ENCODE measurements at regions not wholly inside any gene's neighbourhood (a gene's known extent, or its start where the extent isn't known, plus 50 kb on each side); places are given as distances from the start of the nearest gene placed in this dataset.

- no peak overlapping the region for H2BK12ac ChIP-seq (ENCODE audit: low read length)
- no peak overlapping the region for H4K91ac ChIP-seq (ENCODE audit: low read depth, low read length, poor library complexity)
- H2AFZ ChIP-seq (ENCODE audit: low read length): no peak overlapping the region
- H3K79me1 ChIP-seq (ENCODE audit: low read depth, low read length): no peaks in the 10 kb centered on the region
- H3K14ac ChIP-seq (ENCODE audit: low read length): no peak overlapping the region
- no peak overlapping the region for H4K8ac ChIP-seq (ENCODE audit: low read depth, low read length)
- H3K27me3 ChIP-seq (ENCODE audit: control insufficient read depth in 3 of 3, insufficient read depth in 3 of 3, low read depth in 1 of 3, low read length in 3 of 3): no peaks in the 10 kb centered on the region
- no peak overlapping the region for H2AK5ac ChIP-seq (ENCODE audit: low read depth, low read length)
- no peak overlapping the region for H3K27ac ChIP-seq (replicated peaks; ENCODE audit: low read length)
- no peak overlapping the region for H3K4me3 ChIP-seq (ENCODE audit: low read length in 2 of 2)
- no peaks in the 10 kb centered on the region for H3K4me1 ChIP-seq (ENCODE audit: control insufficient read depth in 2 of 2, insufficient read depth in 1 of 2, low read depth in 1 of 2, low read length in 2 of 2)
- no peak overlapping the region for H3K4ac ChIP-seq (ENCODE audit: low read length)
- H3K18ac ChIP-seq (ENCODE audit: low read length): no peak overlapping the region
- WGBS, 2 donors (ENCODE audit: extremely low coverage in 2 of 2, insufficient read length in 2 of 2, insufficient replicate concordance in 1 of 2): no CpG with 5 or more reads among the region's 3 CpGs
- no peak overlapping the region for H2BK15ac ChIP-seq (ENCODE audit: low read length)
- H2BK120ac ChIP-seq (ENCODE audit: low read depth, low read length): no peak overlapping the region
- H3K23ac ChIP-seq (ENCODE audit: low read depth, low read length, poor library complexity): no peak overlapping the region
- H3K36me3 ChIP-seq (replicated peaks in 1 of 2; ENCODE audit: control insufficient read depth in 2 of 2, insufficient read depth in 2 of 2, low read length in 2 of 2): no peaks in the 10 kb centered on the region
- H2BK5ac ChIP-seq (ENCODE audit: low read length): no peak overlapping the region
- no peak overlapping the region for H3K9ac ChIP-seq (ENCODE audit: low read depth, low read length, poor library complexity)
- DNase-seq (ENCODE audit: low spot score): no peak
- H3K9me3 ChIP-seq (replicated peaks in 1 of 2; ENCODE audit: control insufficient read depth in 2 of 2, insufficient read depth in 1 of 2, low read depth in 1 of 2, low read length in 2 of 2): no peaks in the 10 kb centered on the region
- H3K4me2 ChIP-seq (ENCODE audit: insufficient read depth, low read length, poor library complexity, severe bottlenecking): no peak overlapping the region
These were observed 117.0 kb upstream of the CYP1B1 start for GRCh38 chr2:38192976-38193375.

DNA sequence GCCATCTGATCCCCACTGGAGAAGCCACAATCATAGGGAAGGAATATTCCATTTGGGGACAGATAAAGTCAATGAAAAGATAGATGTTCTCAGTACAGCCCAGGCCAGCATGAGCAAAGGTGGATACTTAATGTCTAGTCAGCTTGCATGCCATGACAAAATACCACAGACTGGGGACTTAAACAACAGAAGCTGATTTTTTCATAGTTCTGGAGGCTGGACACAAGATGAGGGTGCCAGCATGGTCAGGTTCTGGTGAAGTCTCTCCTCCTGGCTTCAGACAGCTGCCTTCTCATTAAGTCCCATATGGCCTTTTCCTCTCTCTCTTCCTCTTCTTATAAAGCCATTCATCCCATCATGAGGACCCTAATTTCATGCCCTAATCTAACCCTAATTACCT lies 116.1 kb upstream of the CYP1B1 start:
- H2BK12ac ChIP-seq (ENCODE audit: low read length): no peak overlapping the region
- no peak overlapping the region for H3K4me3 ChIP-seq (ENCODE audit: low read length in 2 of 2)
- H3K4me2 ChIP-seq (ENCODE audit: insufficient read depth, low read length, poor library complexity, severe bottlenecking): no peak overlapping the region
- H3K9ac ChIP-seq (ENCODE audit: low read depth, low read length, poor library complexity): no peak overlapping the region
- no peak overlapping the region for H2BK120ac ChIP-seq (ENCODE audit: low read depth, low read length)
- DNase-seq (ENCODE audit: low spot score): no peak
- no peak overlapping the region for H3K14ac ChIP-seq (ENCODE audit: low read length)
- no peak overlapping the region for H2AK5ac ChIP-seq (ENCODE audit: low read depth, low read length)
- no peaks in the 10 kb centered on the region for H3K27me3 ChIP-seq (ENCODE audit: control insufficient read depth in 3 of 3, insufficient read depth in 3 of 3, low read depth in 1 of 3, low read length in 3 of 3)
- H2BK15ac ChIP-seq (ENCODE audit: low read length): no peak overlapping the region
- H3K4ac ChIP-seq (ENCODE audit: low read length): no peak overlapping the region
- H3K79me1 ChIP-seq (ENCODE audit: low read depth, low read length): no peaks in the 10 kb centered on the region
- H3K27ac ChIP-seq (replicated peaks; ENCODE audit: low read length): no peak overlapping the region
- no peak overlapping the region for H2AFZ ChIP-seq (ENCODE audit: low read length)
- H3K36me3 ChIP-seq (replicated peaks in 1 of 2; ENCODE audit: control insufficient read depth in 2 of 2, insufficient read depth in 2 of 2, low read length in 2 of 2): no peaks in the 10 kb centered on the region
- no peak overlapping the region for H2BK5ac ChIP-seq (ENCODE audit: low read length)
- no peak overlapping the region for H4K8ac ChIP-seq (ENCODE audit: low read depth, low read length)
- no peak overlapping the region for H3K18ac ChIP-seq (ENCODE audit: low read length)
- peaks cover 0 to 5% of the 10 kb centered on the region in 2 donors for H3K4me1 ChIP-seq (ENCODE audit: control insufficient read depth in 2 of 2, insufficient read depth in 1 of 2, low read depth in 1 of 2, low read length in 2 of 2)
- H3K23ac ChIP-seq (ENCODE audit: low read depth, low read length, poor library complexity): no peak overlapping the region
- no peaks in the 10 kb centered on the region for H3K9me3 ChIP-seq (replicated peaks in 1 of 2; ENCODE audit: control insufficient read depth in 2 of 2, insufficient read depth in 1 of 2, low read depth in 1 of 2, low read length in 2 of 2)
- no peak overlapping the region for H4K91ac ChIP-seq (ENCODE audit: low read depth, low read length, poor library complexity)

DNA sequence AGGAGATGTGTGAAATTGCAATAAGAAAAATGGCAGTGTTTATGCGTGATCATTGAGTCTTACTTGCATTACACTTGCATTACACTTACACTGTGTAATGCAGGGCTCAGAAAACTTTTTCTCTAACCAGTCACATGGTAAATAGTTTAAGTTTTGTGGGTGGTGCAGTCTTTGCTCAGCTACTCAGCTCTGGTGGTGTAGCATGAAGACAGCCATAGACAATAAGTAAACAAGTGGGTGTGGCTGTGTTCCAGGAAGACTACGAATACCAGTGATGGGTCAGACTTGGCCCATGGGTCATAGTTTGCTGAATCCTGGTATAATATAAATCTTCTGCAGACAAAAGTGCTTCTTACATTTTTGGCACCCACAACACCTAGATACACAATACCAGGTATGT lies 115.6 kb upstream of the CYP1B1 start:
- H3K4ac ChIP-seq (ENCODE audit: low read length): no peak overlapping the region
- H3K79me1 ChIP-seq (ENCODE audit: low read depth, low read length): no peaks in the 10 kb centered on the region
- no peak overlapping the region for H3K27ac ChIP-seq (replicated peaks; ENCODE audit: low read length)
- H2BK120ac ChIP-seq (ENCODE audit: low read depth, low read length): no peak overlapping the region
- H3K4me2 ChIP-seq (ENCODE audit: insufficient read depth, low read length, poor library complexity, severe bottlenecking): no peak overlapping the region
- H2BK12ac ChIP-seq (ENCODE audit: low read length): no peak overlapping the region
- H2AFZ ChIP-seq (ENCODE audit: low read length): no peak overlapping the region
- H3K36me3 ChIP-seq (replicated peaks in 1 of 2; ENCODE audit: control insufficient read depth in 2 of 2, insufficient read depth in 2 of 2, low read length in 2 of 2): no peaks in the 10 kb centered on the region
- no peak overlapping the region for H2AK5ac ChIP-seq (ENCODE audit: low read depth, low read length)
- H3K27me3 ChIP-seq (ENCODE audit: control insufficient read depth in 3 of 3, insufficient read depth in 3 of 3, low read depth in 1 of 3, low read length in 3 of 3): no peaks in the 10 kb centered on the region
- H2BK15ac ChIP-seq (ENCODE audit: low read length): no peak overlapping the region
- H3K18ac ChIP-seq (ENCODE audit: low read length): no peak overlapping the region
- DNase-seq (ENCODE audit: low spot score): no peak
- no peak overlapping the region for H3K14ac ChIP-seq (ENCODE audit: low read length)
- no peak overlapping the region for H2BK5ac ChIP-seq (ENCODE audit: low read length)
- no peak overlapping the region for H3K23ac ChIP-seq (ENCODE audit: low read depth, low read length, poor library complexity)
- no peak overlapping the region for H4K91ac ChIP-seq (ENCODE audit: low read depth, low read length, poor library complexity)
- peaks cover 0 to 5% of the 10 kb centered on the region in 2 donors for H3K4me1 ChIP-seq (ENCODE audit: control insufficient read depth in 2 of 2, insufficient read depth in 1 of 2, low read depth in 1 of 2, low read length in 2 of 2)
- no peak overlapping the region for H3K9ac ChIP-seq (ENCODE audit: low read depth, low read length, poor library complexity)
- no peak overlapping the region for H3K4me3 ChIP-seq (ENCODE audit: low read length in 2 of 2)
- no peaks in the 10 kb centered on the region for H3K9me3 ChIP-seq (replicated peaks in 1 of 2; ENCODE audit: control insufficient read depth in 2 of 2, insufficient read depth in 1 of 2, low read depth in 1 of 2, low read length in 2 of 2)
- WGBS, 2 donors (ENCODE audit: extremely low coverage in 2 of 2, insufficient read length in 2 of 2, insufficient replicate concordance in 1 of 2): no CpG with 5 or more reads among the region's 2 CpGs
- no peak overlapping the region for H4K8ac ChIP-seq (ENCODE audit: low read depth, low read length)

DNA sequence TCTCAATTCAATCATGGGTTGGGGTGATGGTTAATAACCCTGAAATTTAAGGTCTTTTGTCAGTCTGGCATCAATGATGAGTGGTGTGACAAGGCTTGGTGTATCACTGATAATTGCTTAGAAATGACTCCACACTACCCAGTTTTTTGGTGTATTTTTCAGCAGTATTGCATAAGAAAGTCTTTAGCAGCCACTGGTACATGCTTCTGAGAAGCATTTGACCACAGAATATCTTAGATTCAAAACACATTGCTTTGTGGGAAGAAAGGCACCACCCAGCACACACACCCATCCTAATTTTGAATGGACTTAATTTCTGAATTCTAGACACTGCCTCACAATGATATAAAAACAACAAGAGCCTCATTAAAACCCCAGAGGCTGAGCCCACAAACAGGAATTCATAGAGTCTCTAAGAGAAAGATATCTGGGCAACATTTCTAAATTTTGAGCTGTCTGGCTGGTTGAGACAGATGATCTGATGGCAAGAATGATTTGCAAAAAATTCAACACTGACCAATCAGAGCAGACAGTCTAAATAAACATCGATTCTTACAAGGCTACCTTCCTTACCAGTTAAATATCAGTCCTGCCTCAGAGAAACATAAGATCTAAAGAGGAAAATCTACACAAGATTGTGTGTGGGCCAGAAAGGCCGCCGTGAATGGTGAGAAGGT lies 114.7 kb upstream of the CYP1B1 start:
- no peak overlapping the region for H3K27ac ChIP-seq (replicated peaks; ENCODE audit: low read length)
- no peak for DNase-seq (ENCODE audit: low spot score)
- no peak overlapping the region for H3K14ac ChIP-seq (ENCODE audit: low read length)
- H2BK5ac ChIP-seq (ENCODE audit: low read length): no peak overlapping the region
- no peak overlapping the region for H2BK15ac ChIP-seq (ENCODE audit: low read length)
- no peak overlapping the region for H3K4ac ChIP-seq (ENCODE audit: low read length)
- no peak overlapping the region for H3K23ac ChIP-seq (ENCODE audit: low read depth, low read length, poor library complexity)
- no peaks in the 10 kb centered on the region for H3K79me1 ChIP-seq (ENCODE audit: low read depth, low read length)
- no peaks in the 10 kb centered on the region for H3K36me3 ChIP-seq (replicated peaks in 1 of 2; ENCODE audit: control insufficient read depth in 2 of 2, insufficient read depth in 2 of 2, low read length in 2 of 2)
- H4K91ac ChIP-seq (ENCODE audit: low read depth, low read length, poor library complexity): no peak overlapping the region
- H2AFZ ChIP-seq (ENCODE audit: low read length): no peak overlapping the region
- H4K8ac ChIP-seq (ENCODE audit: low read depth, low read length): no peak overlapping the region
- H2BK120ac ChIP-seq (ENCODE audit: low read depth, low read length): no peak overlapping the region
- no peak overlapping the region for H3K4me3 ChIP-seq (ENCODE audit: low read length in 2 of 2)
- H3K9ac ChIP-seq (ENCODE audit: low read depth, low read length, poor library complexity): no peak overlapping the region
- no peak overlapping the region for H3K18ac ChIP-seq (ENCODE audit: low read length)
- no peaks in the 10 kb centered on the region for H3K9me3 ChIP-seq (replicated peaks in 1 of 2; ENCODE audit: control insufficient read depth in 2 of 2, insufficient read depth in 1 of 2, low read depth in 1 of 2, low read length in 2 of 2)
- no peak overlapping the region for H2AK5ac ChIP-seq (ENCODE audit: low read depth, low read length)
- H2BK12ac ChIP-seq (ENCODE audit: low read length): no peak overlapping the region
- WGBS, 2 donors (ENCODE audit: extremely low coverage in 2 of 2, insufficient read length in 2 of 2, insufficient replicate concordance in 1 of 2): no CpG with 5 or more reads among the region's 3 CpGs
- H3K27me3 ChIP-seq (ENCODE audit: control insufficient read depth in 3 of 3, insufficient read depth in 3 of 3, low read depth in 1 of 3, low read length in 3 of 3): no peaks in the 10 kb centered on the region
- peaks cover 0 to 5% of the 10 kb centered on the region in 2 donors for H3K4me1 ChIP-seq (ENCODE audit: control insufficient read depth in 2 of 2, insufficient read depth in 1 of 2, low read depth in 1 of 2, low read length in 2 of 2)
- no peak overlapping the region for H3K4me2 ChIP-seq (ENCODE audit: insufficient read depth, low read length, poor library complexity, severe bottlenecking)

Data from neuronal stem cell (in vitro differentiated cells).